Right cardiac atrium (tissue), 5 donors: ENCODE measurements at regions not wholly inside any gene's neighbourhood (a gene's known extent, or its start where the extent isn't known, plus 50 kb on each side); places are given as distances from the start of the nearest gene placed in this dataset.
"Not testable (repeated sequence)": the region's sequence is repeated elsewhere in the genome, so short reads cannot be mapped to it uniquely, and the experiment has no call there.

ENCODE experiments used
- ATAC-seq, 2 donors: fragments of 200-7000 bp; cut with Tn5 transposase; one replicate each; pipeline versions ENCODE4 v1.8.0 to v1.9.1; 2020; ENCODE audit warnings: moderate library complexity in 2 of 2, mild to moderate bottlenecking in 1 of 2
- DNase-seq, 3 donors: peaks; one replicate each; pipeline ENCODE4 v3.0.0-alpha.2; 2020
- H3K27ac ChIP-seq: one replicate; pipeline ENCODE4 v1.5.1; 2013; ENCODE audit warnings: mild to moderate bottlenecking, low read length, control low read depth, moderate library complexity
- H3K27me3 ChIP-seq: one replicate; pipeline ENCODE4 v1.6.1; 2013; ENCODE audit not compliant: control insufficient read depth, insufficient read depth
- H3K4me1 ChIP-seq: one replicate; pipeline ENCODE4 v1.6.1; 2013; ENCODE audit warnings: low read length; ENCODE audit not compliant: control insufficient read depth, insufficient read depth
- H3K4me3 ChIP-seq: one replicate; pipeline ENCODE4 v1.5.1; 2013; ENCODE audit warnings: low read length, control low read depth
- H3K9me3 ChIP-seq: one replicate; pipeline ENCODE4 v1.6.1; 2013; ENCODE audit warnings: low read length; ENCODE audit not compliant: control insufficient read depth
- WGBS: extraction: QIAGEN DNeasy Blood & Tissue Kit; methylation state at CpG from one replicate; pipeline ENCODE4 v1.1.7; 2013; 5-methylcytosine and 5-hydroxymethylcytosine counted together
- intact Hi-C, 4 donors: fragments of 100-400 bp; cut with DNase I; formaldehyde crosslinking; loops; one replicate each; pipeline versions ENCODE4 v1.11.0 to v1.14.0; 2022 to 2023
- donor health status: healthy with polysubstance abuse.
- donor health status: DM: no; HTN: yes; CAD: no.
- donor health status: DM: no; HTN: no; CAD: no.
- donor health status: DM: no; HTN: yes; CAD: no; lungs with severe emphysema.
- donor health status: DM: yes; HTN: yes; CAD: no.

DNA sequence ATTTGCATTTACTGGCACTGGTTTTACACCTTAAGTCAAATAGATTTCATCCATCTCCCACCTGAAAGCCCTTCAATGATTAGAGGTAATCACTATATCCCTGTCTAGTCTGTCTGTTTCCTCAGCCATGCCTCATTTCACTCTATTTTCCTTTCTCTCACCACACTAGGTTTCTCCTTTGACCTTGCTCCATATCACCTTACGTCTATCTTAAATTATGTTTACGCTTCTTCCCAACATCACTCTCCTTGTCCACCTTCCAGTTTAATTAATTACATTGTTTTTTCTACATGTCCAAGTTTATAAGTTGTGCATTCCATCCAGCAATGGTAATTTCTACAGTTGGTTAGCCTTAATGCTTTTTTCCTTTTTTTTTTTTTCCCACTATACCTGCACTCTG, 396.7 kb upstream of the PDZRN3 start:
- H3K9me3 ChIP-seq: no peaks in the 10 kb centered on the region
- 75% methylated on average over 2 of the region's 2 CpGs for WGBS
- no peak overlapping the region for H3K4me3 ChIP-seq
- no peak for ATAC-seq
- no peak overlapping the region for H3K27ac ChIP-seq
- DNase-seq: no peak
- no peaks in the 10 kb centered on the region for H3K4me1 ChIP-seq
- intact Hi-C loops: no loop called here
- H3K27me3 ChIP-seq: no peaks in the 10 kb centered on the region

DNA sequence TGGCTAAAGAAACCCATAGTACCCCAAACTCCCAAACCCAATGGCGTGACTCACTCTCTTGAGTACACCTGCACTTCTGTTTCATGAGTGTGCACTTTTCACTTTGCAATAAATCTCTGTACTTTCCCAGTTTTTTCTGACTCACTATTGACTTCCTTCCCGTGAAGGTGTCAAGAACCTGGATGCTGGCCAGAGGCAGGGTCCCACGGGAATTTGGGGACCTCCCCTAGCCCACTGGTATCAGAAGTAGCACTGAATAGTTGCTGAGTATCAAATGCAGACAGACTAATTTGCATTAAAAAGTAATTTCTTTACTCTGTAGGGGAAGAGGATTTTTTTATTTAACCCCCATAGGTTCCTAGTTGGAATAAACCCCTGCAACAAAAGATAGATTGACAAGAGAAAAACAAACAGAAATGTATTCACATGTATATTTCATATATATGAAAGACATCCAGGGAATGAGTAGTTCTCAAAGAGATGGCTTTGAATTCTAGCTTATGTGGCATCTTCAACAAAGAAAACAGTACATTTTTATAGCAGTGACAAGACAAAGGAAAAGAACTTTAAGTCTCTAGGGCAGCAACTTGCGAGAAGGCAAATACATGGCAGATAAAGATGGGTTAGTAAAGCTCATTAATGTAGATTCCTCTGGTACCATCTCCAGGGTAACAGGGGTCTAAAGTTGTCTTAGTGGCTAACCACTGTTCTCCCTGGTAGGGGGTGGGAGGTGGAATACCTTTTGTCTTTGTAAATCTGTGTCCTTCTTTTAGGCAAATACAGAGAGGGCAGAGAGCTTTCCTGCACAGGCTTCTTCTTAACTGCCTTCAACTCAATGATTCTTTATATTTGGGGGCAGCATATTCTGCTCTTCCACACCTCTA, 385.5 kb upstream of the PDZRN3 start:
- Histone ChIP-seq H3K27me3 (no peaks in the 10 kb centered on the region), H3K27ac (no peak overlapping the region), H3K9me3 (no peaks in the 10 kb centered on the region), H3K4me3 (no peak overlapping the region), H3K4me1 (no peaks in the 10 kb centered on the region)
- intact Hi-C loops: no loop called here
- ATAC-seq (no peak), DNase-seq (no peak)
- WGBS: 67% methylated on average over 4 of the region's 4 CpGs

DNA sequence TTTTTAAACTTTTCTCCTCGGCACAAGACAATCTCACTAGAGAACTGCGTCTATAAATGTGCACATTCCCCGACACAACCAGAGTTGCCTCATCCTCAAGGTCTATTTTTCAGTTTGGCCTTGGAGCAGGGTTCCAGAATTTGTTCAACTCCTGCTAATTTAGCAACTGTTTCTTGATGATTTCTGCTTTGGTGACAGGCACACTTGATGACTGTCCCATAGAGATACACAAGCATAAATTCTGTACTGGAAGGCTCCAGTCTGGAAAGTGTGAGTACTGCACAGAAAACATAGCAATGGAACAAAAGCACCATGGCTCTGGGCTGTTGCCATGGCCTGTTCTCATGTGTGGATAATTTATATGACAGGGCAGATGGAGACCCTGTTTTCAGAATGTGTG, 379.6 kb upstream of the PDZRN3 start:
- no peak for DNase-seq
- H3K9me3 ChIP-seq: no peaks in the 10 kb centered on the region
- ATAC-seq: no peak
- intact Hi-C loops: no loop called here
- H3K27ac ChIP-seq: no peak overlapping the region
- H3K4me1 ChIP-seq: no peaks in the 10 kb centered on the region
- no peak overlapping the region for H3K4me3 ChIP-seq
- H3K27me3 ChIP-seq: no peaks in the 10 kb centered on the region
- WGBS: 62% methylated on average over 3 of the region's 3 CpGs

DNA sequence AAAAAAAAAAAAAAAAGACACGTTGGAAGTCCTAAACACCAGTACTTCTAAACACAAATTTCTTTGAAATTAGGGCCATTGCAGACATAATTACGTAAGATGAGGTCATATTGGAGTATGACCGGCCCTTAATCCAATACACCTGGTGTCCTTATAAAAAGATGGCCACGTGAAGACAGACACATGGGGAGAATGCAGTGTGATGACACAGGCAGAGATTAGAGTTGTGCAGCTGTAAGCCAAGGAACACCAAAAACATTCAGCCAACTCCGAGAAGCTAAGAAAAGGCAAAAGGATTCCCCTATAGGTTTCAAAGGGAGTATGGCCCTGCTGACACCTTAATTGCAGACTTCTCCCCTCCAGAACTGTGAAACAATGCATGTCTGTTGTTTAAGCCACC, 379.0 kb upstream of the PDZRN3 start:
- 52% methylated on average over 5 of the region's 5 CpGs for WGBS
- Histone ChIP-seq H3K9me3 (no peaks in the 10 kb centered on the region), H3K27me3 (no peaks in the 10 kb centered on the region), H3K4me1 (no peaks in the 10 kb centered on the region), H3K4me3 (no peak overlapping the region), H3K27ac (no peak overlapping the region)
- ATAC-seq (no peak), DNase-seq (no peak)
- intact Hi-C loops: no loop called here

DNA sequence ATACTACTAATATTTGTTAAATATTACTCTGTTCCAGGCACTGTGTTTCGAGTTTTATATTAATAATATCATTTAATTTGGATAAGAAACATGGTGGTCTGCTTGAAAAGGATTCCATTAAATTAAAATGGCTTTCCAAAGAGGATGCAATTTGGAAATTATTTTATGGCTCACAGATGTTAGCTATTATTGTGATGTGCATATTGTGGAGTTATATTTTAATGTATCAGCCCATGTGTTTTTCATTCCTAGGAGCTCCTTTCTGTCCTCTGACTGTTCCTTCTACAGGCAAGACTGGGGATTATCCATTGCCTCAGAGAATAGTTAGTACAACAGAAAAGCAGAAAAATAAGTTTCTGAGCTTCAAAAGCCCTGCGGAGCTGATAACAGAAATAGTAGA, 376.7 kb upstream of the PDZRN3 start:
- no peaks in the 10 kb centered on the region for H3K9me3 ChIP-seq
- no peaks in the 10 kb centered on the region for H3K27me3 ChIP-seq
- intact Hi-C loops: no loop called here
- WGBS: 68% methylated on average over 2 of the region's 2 CpGs
- no peak overlapping the region for H3K27ac ChIP-seq
- DNase-seq (no peak), ATAC-seq (no peak)
- no peak overlapping the region for H3K4me3 ChIP-seq
- no peaks in the 10 kb centered on the region for H3K4me1 ChIP-seq

DNA sequence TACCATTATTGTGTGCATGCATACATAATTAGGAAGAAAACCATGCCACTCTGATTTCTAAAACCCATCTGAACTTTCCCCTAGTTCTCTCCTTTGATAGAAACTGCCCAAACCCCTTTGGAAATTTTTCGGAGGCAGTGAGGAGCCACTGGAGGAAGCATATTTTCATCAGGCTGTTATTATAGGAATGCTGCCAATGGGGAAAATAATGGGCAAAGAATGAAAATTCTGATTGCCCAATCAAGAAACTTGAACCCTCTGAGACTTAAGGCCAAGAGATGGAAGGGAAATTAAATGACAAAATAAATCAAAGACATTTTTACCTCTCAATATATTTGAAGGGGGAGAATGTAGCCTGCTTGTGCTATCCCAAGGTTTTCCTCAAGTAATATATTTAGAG, 376.0 kb upstream of the PDZRN3 start:
- WGBS: 31% methylated on average over 1 of the region's 1 CpG
- H3K27me3 ChIP-seq: no peaks in the 10 kb centered on the region
- ATAC-seq (peak in 1 of 2 donors; percentile 29), DNase-seq (no peak)
- intact Hi-C loops: no loop called here
- no peaks in the 10 kb centered on the region for H3K4me1 ChIP-seq
- H3K9me3 ChIP-seq: no peaks in the 10 kb centered on the region
- no peak overlapping the region for H3K27ac ChIP-seq
- H3K4me3 ChIP-seq: no peak overlapping the region

DNA sequence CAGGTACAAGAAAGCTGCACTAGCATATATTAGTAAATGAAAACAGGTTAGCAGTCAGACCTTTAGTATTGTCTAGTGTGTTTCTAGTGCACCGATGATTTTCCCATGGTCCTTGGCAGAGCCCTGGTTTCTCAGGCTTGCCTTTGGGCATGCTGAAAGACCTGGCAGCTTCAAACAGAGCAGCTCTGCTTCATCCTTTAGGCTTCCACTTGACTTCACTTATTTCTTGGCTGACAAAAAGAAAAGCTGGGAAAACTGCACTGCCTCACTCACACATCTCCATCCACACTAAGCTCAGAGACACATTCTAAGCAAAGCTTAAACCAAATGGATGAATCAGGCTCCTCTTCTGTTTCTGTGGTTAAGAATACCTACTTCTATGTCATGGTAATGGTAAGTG, 374.8 kb upstream of the PDZRN3 start:
- intact Hi-C loops: no loop called here
- H3K9me3 ChIP-seq: no peaks in the 10 kb centered on the region
- no peak overlapping the region for H3K27ac ChIP-seq
- H3K27me3 ChIP-seq: no peaks in the 10 kb centered on the region
- WGBS: 90% methylated on average over 1 of the region's 1 CpG
- no peak overlapping the region for H3K4me3 ChIP-seq
- ATAC-seq: no peak
- no peak for DNase-seq
- no peaks in the 10 kb centered on the region for H3K4me1 ChIP-seq

DNA sequence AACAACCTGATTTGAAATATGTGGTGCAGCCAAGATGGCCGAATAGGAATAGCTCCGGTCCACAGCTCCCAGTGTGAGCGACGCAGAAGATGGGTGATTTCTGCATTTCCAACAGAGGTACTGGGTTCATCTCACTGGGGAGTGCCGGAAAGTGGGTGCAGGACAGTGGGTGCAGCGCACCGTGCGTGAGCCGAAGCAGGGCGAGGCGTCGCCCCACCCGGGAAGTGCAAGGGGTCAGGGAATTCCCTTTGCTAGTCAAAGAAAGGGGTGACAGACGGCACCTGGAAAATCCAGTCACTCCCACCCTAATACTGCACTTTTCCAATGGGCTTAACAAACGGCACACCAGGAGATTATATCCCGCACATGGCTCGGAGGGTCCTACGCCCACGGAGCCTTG, 365.9 kb upstream of the PDZRN3 start:
- H3K27ac ChIP-seq, H3K4me3 ChIP-seq, H3K27me3 ChIP-seq, H3K4me1 ChIP-seq, ATAC-seq, DNase-seq, intact Hi-C loops, H3K9me3 ChIP-seq: not testable (repeated sequence)
- WGBS: 96% methylated on average over 19 of the region's 19 CpGs

DNA sequence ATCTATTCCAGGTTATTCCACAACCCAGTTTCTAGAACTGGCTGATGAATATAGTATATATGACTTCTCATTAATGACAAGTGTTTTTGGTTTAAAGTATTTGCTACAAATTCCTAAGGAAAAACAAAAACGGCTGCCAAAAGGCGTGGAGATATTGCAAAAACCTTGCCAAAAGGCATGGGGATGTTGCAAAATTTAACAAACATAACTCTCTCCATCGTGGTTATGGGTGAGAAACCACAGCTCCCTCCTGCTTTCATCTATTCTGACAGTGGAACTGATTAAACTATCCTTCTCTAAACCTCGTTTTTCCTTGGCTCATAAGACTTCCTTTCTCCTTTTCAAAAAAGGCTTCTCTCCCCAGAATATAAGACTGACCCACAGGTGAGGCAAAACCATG, 342.0 kb upstream of the PDZRN3 start:
- DNase-seq: no peak
- WGBS: 41% methylated on average over 4 of the region's 4 CpGs

DNA sequence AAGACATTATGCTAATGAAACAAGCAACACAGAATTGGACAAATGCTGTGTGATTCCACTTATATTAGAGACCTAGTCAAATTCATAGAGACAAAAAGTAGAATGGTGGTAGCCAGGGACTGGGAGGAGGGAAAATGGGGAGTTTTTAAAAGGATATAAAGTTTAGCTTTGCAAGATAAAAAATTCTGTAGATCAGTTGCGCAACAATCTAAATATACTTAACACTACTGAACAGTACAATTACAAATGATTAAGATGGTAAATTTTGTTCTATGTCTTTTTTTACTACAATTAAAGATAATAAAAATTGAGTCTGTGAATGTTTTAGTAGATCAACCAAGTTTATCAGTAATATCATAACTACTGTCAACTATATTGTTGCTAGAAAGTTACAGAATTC, 340.1 kb upstream of the PDZRN3 start:
- DNase-seq: no peak
- no peak overlapping the region for H3K4me3 ChIP-seq
- intact Hi-C loops: no loop called here
- no peak overlapping the region for H3K27ac ChIP-seq
- H3K4me1 ChIP-seq: no peaks in the 10 kb centered on the region
- WGBS: 90% methylated on average over 1 of the region's 1 CpG
- ATAC-seq: no peak
- H3K9me3 ChIP-seq: no peaks in the 10 kb centered on the region
- H3K27me3 ChIP-seq: no peaks in the 10 kb centered on the region

More for the DNA sequence above, 342.0 kb upstream of the PDZRN3 start:
- no peak for ATAC-seq
- H3K4me1 ChIP-seq: no peaks in the 10 kb centered on the region
- H3K27ac ChIP-seq: no peak overlapping the region
- intact Hi-C loops: no loop called here
- H3K9me3 ChIP-seq: no peaks in the 10 kb centered on the region
- H3K27me3 ChIP-seq: no peaks in the 10 kb centered on the region
- H3K4me3 ChIP-seq: no peak overlapping the region

DNA sequence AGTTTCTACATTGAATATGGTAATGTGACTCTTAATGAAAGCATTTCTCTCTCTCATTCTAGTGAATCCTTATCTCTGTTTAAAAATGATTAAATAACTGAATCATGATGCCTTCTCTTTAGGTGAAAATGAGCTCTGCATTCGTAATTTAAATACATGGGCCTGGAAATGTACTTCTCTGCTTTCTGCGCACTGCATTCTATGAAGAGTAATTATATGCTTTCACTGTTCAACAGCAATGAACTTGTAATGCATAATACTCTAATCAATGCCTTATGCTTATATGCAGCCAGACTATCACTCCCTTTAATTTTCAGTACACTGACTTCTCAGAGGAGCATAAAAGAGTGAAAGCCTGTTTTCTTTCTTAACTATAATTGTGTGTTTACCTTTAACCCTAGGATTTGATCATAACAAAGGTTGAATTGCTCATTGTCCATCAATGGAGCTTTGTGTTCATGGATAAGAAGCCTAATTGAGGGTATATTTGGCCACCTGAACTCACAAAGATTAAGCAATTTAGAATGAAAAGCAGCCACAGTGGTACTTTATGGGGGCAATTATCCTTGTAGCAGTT, 330.8 kb upstream of the PDZRN3 start:
- 69% methylated on average over 2 of the region's 2 CpGs for WGBS
- intact Hi-C loops: no loop called here
- H3K4me3 ChIP-seq: no peak overlapping the region
- H3K27ac ChIP-seq: no peak overlapping the region
- DNase-seq: no peak
- H3K9me3 ChIP-seq: no peaks in the 10 kb centered on the region
- no peak for ATAC-seq
- H3K27me3 ChIP-seq: no peaks in the 10 kb centered on the region
- no peaks in the 10 kb centered on the region for H3K4me1 ChIP-seq
